C1 segment of cervical spinal cord (tissue), 14 donors: ENCODE measurements at regions not wholly inside any gene's neighbourhood (a gene's known extent, or its start where the extent isn't known, plus 50 kb on each side); places are given as distances from the start of the nearest gene placed in this dataset.
"Not testable (repeated sequence)": the region's sequence is repeated elsewhere in the genome, so short reads cannot be mapped to it uniquely, and the experiment has no call there.

Experiments
- DNase-seq, 14 donors: peaks; one replicate each; lab custom pipeline; 2025; lab: John Stamatoyannopoulos, UW

DNA sequence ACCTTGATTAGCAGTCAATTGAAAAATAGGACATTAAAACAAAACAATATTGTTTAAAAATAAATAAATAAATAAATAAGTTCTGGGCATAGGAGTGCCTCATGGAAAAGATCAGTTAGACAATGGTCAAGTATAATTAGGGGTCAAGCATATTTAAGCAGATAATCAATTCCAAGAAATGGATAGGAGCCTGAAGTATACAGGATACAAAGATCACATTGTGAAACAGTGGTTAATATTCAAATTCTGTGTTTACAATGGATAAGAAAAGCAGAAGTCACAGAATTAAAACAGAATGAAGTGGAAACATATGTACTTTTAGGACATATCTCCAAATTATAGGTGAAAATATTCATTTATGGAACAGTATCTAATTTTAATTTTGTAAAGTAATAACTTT is 1028.6 kb upstream of the CITED2 start:
- no peak for DNase-seq

DNA sequence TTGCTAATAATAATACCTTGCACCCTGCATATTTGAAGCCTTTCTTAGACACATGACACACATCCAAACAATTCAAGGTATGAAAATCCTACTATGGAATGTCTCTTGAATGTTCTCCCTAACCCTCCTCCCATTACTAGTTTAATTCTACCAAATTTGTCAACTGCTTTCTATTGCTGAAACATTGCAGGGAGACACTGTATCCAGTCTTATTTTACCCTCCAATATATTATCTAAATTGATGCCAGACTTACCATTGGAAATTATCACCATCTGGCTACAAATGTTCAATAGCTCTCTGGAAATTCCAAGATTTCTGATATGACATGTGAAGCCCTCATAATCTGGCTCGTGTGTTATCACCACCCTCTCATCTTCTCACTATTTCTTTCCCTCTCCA is 1027.3 kb upstream of the CITED2 start:
- DNase-seq, result no peak

DNA sequence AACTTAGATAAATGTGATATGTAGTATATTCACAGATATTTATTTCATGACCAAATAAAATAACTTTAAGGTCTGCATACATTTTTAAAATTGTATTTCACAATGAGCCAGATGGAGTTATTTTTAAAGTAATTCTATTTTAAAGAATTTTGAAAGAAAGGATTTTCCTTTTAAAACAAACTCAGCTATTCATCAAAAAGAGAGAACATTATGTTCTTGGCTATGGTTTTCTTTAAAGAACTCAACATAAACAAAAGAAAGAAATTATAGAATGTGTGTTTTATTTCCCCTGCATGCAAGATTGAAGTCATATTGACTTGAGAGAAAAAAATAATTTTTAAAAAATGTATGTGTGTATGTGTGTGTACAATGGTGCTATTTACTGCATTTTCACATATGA is 1023.6 kb upstream of the CITED2 start:
- DNase-seq, result no peak

DNA sequence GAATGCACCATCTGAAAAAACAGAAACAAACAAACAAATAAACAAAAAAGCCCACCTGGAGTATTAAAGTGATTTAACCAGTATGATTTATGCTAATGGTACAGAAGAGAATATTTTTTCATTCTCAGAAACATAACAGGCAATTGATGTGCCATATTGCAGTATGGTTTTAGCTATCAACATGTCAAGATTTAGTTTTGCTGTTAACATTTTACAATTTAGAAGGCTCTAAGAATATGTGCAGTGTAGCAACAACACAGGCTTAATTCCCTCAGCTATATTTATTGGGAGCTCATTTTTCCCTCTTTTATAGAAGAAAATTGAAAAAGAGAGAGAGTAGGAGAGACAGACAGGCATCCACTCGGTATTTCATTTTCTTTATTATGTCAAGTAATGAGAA is 1022.7 kb upstream of the CITED2 start:
- no peak for DNase-seq

DNA sequence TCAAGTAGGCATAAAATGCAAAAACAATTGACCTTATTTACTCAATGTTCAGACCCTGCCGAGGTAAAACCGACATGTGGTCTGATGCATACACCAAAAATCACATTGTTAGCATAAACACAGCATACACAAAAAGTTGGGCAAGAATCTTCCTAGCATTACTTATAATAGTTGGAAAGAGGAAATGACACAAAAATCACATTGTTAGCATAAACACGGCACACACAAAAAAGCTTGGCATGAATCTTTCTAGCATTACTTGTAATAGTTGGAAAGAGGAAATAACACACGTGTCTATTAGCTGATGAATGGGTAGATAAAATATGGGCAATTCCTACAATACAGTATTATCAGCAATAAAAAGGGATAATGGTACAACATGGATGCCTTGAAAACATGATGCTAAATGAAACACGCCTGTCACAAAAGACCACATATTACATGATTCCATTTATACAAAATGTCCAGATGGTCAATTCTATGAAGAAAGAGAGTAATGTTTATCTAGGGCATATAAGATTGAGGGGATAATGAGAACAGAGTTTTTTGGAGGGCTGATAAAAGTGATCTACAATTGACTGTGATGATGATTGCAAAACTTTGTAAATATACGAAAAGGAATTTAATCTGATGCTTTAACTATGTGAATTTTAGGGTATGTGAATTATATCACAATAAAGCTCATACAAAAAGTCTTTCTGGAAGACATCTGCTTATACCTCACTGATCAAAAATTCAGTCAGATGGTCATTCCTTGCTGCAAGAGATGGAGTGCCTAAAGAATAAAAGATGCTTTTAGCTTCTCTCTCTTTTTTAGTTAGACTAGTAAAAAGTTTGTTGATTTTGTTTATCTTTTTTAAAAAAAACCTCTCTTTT is 1019.5 kb upstream of the CITED2 start:
- no peak for DNase-seq

DNA sequence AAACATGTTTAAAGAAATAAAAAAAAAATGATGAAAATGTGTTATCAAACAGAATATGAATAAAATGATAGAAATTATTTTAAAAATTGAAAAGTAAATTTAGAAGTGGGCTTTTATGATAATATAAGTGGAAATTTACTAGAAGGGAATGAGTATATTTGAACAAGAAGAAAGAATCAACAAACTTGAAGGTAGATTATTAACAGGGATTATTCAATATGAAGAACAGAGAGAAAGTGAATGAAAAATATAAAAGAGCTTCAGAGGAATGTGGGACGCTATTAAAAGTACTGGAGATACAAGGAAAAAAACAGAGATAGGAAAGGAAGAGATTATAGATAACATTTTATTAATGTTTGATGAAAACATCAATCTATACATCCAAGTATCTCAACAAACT is 1014.4 kb upstream of the CITED2 start:
- no peak for DNase-seq

DNA sequence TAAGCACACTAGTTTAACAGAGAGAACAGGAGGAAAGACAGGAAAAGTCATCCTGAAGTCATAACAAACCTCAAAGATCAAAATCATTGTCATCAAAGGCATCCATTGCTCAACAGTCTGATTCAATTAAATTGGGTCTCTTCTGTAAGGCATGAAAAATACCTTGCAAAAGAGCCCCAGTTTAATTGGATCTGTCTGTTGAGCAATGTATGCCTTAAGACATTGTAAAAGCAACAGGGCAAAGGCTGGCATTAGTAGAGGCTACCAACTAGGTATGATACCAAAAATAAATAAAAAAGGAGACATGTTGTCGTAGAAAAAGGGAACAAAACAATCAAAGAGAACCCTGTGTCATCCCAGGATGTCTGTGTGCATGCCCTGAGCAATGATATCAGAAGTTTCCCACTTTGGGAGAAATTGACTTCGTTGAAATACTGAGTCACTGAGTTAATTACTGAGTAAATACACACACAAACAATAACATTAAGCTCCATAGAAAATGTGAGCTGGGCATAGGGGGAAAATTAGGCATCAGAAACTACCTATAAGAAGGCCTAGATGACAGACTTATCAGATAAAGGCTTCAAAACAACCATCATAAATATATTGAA is 1013.8 kb upstream of the CITED2 start:
- no peak for DNase-seq

DNA sequence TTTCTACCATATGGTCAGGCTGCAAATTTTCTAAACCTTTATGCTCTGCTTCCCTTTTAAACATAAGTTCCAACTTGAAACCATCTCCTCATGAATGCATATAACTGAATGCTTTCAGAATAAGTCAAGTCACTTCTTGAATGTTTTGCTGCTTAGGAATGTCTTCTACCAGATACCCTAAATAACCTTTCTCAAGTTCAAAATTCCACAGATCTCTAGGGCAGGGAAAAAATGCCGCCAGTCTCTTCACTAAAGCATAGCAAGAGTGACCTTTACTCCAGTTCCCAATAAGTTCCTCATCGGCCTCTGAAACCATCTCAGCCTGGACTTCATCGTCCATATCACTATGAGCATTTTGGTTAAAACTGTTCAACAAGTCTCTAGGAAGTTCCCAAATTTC is 1011.2 kb upstream of the CITED2 start:
- no peak for DNase-seq

DNA sequence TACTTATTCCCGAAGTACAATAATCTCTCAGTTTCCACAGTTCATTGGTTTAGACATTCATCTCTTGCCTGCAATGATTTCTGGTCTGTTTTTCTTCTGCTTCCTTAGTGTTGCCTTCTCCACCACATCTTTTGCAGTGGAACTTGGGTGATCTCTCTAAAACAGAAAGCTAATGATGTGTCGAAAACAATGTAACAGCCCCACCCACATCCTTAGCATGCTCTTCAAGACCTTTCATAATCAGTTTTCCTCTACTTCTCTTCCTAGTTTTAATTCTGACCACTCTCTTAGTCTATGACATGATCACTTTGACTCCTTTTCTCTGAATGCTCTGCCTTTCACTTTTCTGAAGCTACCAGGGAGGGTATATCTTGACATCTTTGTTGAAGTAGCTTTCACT is 1007.9 kb upstream of the CITED2 start:
- DNase-seq, result no peak

DNA sequence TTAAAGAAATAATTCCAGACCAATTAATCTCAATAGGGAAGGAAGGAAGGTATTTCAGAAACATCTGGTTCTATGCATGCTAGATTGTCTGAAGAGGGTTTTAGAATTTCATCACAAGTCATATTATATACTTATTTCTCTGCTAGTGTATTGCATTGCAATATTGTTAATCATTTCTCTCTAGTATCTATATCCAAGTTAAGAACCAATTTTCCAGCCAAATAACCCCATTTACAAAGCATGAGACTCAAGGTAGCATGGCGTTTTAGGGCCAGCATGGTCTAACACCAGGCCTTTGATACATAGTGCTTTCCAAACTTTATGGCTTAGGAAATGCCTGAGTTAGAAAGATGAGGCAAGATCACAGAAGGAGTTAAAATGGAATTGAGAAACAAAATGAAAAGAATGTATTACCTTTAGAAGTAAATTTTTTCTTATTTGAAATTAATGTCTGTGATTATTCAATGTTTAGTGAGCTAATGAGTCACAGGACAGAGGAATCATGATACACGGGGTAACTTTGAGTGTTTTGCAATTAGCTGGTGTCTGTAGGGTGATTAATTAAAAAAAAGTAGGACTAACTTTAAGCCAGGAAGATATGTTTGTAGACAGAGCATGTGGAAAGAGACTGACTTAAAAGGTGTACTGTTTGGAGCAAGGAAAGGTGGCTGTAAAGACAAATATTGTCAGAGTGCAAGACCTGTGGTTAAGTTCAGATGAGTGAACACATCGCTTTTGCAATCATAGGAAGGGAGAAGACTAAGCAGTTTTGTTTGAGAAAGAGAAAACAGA is 1006.2 kb upstream of the CITED2 start:
- no peak for DNase-seq

DNA sequence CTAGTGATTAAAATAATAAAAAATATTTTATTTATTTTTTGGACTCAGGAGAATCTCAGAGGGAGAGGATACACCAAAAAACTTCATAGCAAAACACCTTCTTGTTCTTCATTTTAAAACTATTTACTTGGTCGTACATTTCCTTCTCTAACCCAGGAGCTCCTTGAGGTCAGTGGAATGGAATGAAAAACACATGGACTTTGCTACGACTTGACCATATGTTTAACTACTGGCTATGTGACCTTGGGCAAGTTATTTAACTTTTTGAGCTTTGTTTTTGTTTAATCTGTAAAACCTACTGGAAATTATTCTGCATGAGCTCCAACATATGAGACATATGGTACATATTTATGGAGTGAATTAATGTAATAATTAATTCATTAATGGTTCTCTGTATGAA is 1005.5 kb upstream of the CITED2 start:
- no peak for DNase-seq

DNA sequence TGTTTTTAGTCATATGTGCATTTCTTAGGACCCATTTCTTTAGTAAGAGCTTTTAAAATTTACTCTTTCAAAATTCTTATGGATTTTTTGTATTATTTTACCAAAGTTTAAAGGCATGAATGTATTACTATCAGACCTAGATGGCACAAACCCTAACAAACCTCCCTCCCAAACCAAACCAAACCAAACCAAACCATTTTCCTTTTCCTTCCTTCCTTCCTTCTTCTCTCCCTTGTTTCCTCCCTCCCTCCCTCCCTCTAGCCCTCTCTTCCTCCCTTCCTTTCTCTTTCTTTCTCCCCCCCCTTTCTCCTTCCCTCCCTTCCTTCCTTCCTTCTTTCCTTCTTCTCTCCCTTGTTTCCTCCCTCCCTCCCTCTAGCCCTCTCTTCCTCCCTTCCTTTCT is 1001.8 kb upstream of the CITED2 start:
- no peak for DNase-seq

DNA sequence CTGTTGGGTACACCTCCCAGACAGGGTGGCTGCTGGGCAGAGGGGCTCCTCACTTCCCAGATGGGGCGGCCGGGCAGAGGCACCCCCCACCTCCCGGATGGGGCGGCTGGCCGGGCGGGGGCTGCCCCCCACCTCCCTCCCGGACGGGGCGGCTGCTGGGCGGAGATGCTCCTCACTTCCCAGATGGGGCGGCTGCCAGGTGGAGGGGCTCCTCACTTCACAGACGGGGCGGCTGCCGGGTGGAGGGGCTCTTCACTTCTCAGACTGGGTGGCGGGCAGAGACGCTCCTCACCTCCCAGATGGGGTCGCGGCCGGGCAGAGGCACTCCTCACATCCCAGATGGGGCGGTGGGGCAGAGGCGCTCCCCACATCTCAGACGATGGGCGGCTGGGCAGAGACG is 999.3 kb upstream of the CITED2 start:
- DNase-seq, result not testable (repeated sequence)

DNA sequence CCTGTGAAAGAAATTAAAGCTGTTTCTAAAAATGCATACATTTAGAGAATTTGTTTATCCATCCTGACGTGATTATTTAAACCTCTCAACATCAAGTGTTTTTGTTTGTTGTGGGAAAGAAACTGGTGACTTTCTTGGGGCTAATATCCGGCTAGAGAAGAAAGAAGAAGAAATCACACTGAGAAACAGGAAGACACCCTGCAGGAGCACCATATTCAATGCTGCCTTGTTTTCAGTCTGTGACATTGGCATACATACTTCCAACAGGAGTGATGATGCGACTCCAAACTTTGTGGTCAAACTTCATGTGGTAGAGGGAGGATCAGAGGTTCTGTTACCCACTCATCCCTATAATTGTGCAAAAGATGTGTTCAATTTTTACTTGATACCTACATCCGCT is 997.6 kb upstream of the CITED2 start:
- no peak for DNase-seq

DNA sequence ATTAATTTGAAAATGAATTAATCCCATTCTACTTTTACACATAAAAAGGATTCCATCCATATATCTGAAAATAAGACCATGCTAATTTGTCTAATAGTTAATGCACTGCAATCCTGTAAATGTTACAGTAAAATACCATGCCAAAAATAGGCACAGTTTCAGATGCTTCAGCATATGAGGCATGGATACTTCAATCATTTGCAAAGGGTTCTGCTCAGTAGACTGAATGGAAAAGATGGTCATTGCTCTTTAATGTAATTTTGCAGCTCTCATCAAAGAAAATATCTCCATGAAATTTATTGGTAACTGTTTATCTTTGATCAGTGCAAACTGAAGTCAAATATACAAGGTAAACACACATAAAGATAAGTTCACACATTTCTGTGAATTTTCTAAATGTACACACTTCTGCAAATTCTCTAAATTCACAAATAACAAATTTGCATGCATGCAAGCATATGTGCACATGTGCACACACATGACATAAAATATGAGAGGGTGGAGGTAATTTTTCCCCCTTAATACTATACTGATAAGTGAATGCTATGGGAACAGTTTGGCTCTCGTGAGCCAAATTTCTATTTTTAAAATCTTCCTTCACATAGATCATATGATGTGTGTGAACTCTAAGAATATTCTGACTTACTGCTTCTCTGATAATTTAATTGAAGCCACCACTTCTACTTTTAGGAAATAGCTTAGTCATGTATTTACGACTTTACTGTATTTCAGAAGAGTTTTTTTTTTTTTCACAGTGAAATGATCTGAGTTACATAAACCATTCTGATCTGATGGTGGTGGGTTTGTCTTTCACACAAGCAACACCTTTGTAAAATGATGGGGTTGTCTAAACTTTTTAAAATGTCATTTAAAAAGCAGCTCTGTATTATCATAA is 996.8 kb upstream of the CITED2 start:
- no peak for DNase-seq

DNA sequence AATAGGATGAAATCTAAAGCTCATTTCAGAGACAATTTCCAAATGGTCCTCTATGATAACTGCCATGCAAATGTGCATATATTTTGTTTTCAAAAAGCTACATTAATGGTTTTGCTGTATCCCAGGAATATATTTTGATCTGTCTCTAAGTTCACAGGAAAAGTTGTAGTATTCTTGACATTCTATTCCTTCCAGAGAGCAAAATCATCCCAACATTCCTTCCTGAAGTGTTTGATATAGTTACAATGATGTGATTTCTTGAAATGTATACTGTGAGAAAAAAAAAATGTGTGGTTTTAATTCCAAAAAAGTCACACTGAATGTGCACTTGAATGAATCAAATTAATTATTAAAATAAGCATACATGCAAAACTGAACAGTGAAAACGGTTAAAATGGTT is 996.0 kb upstream of the CITED2 start:
- DNase-seq, result no peak

DNA sequence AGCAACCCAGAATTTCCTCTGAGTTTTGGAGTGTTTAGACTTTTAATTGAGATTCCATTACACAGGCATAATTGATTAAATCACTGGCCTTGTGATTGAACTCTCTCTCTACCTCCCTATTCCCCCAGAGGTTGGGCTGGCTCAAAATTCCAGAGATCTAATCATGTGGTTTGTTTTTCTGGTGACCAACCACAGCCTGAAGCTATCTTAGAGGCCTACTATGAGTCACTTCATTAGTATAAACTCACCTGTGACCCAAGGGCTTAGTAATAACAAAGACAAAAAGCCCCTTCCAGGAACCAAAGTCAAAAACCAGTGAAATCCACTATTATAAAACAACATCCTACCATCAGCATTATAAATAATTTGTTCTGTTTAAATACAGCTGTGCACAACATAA is 992.5 kb upstream of the CITED2 start:
- DNase-seq, result no peak

DNA sequence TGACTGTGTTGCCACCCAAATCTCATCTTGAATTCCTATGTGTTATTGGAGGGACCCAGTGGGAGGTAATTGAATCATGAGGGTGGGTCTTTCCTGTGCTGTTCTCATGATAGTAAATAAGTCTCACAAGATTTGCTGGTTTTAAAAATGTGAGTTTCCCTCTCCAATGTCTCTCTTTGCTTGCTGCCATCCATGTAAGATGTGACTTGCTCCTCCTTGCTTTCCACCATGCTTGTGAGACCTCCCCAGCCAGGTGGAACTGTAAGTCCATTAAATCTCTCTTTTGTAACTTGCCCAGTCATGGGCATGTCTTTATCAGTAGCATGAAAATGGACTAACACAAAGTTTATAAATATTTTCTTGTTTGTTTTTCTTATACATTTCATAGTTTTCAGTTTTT is 990.5 kb upstream of the CITED2 start:
- DNase-seq, result no peak

DNA sequence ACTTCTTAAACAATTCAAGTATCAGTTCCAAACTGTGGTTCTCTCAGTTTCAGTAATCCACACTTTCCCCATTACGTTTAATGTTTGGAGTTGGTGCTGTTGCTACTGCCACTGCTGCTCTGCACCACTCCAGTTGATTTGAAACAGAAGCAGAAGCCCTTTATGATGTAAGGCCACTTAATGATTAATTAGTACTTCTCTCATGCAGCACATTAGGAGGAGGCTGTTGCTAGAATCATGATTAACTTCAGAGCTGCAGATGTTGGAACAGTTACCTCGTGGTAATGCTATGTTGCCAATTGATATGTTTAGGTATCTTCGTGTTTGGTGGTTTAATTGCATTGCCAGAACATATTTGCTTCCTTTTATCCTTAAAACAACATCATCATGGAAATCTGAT is 986.2 kb upstream of the CITED2 start:
- no peak for DNase-seq

DNA sequence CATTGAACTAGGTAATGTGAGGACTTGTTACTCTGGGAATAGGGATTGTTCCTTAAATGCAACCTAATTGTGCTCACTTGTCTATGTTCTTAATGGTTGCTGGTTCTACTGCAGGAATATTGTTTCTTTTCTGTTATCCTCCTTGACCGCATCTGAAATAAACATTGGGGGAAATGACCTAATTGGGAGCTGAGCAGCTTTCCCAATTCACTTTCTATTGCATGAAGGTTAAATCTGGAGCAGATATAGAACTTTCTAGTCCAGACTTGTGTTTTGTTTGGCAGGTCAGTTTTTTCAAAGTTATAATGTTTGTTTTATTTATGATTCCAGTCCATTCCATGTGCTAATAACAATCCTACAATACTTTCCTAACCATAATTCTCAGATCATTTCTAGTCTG is 981.0 kb upstream of the CITED2 start:
- no peak for DNase-seq

DNA sequence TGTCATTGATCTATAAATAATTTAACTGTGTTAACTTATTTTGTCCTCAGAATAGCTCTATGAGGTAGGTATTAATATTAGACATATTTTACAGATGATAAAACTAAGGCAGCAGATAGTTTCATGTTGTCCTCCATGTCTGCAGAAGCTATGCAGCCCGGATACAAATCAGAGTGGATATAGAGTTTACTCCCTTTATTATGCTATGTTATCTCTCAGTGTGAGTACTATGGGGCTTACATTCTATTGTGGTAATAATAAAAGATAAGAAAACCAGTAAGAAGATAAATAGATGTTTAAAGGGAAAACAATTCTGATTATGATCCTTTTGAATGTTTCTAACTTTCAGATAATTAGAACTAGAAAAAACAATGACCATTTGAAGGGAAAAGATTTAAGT is 979.8 kb upstream of the CITED2 start:
- no peak for DNase-seq

DNA sequence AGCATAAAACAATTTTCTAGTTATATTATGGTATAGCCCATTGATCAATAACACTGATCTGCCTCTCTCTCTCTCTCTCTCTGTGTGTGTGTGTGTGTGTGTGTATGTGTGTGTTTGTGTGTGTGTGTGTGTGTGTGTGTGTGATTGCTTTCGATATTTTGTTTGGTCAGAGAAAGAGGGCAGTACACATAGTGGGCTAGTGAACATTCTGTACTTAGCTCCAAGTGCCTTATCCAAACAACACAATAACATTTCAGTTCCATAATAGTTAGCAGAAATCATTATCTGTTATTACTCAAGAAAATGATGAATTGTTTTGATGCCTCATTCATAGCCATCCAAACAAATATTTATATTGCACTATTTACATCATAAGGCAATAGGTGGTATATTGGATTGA is 979.1 kb upstream of the CITED2 start:
- DNase-seq, result no peak
